SK-N-SH (cell line): ENCODE measurements at regions not wholly inside any gene's neighbourhood (a gene's known extent, or its start where the extent isn't known, plus 50 kb on each side); places are given as distances from the start of the nearest gene placed in this dataset.

Experiments
- CTCF ChIA-PET: fragments of 300-600, 350-600 bp; formaldehyde crosslinking; extraction: SDS; loops from one replicate; lab custom pipeline; 2021; lab: Yijun Ruan, JAX
- POLR2A ChIA-PET: fragments of 350-600 bp; sonication (Branson Sonifier 250); formaldehyde crosslinking; extraction: SDS; loops from one replicate; lab custom pipeline; 2020; ENCODE audit warnings: antibody characterized with exemption, inconsistent platforms; lab: Yijun Ruan, JAX
- DNase-seq: peaks from one replicate; pipeline ENCODE4 v3.0.0; 2012
- H2AFZ ChIP-seq: fragments of 200-600 bp; sonication (generic); 2 replicates; pipeline ENCODE4 v1.8.1; 2016; ENCODE audit warnings: antibody characterized with exemption, mild to moderate bottlenecking, low read depth
- H3F3A ChIP-seq: fragments of 200-600 bp; sonication (generic); replicated peaks from 2 replicates; pipeline ENCODE3; 2016; ENCODE audit warnings: antibody characterized with exemption, mild to moderate bottlenecking; ENCODE audit not compliant: insufficient read depth
- H3K27ac ChIP-seq, 2 experiments: fragments of 200-500 bp in 1 of 2; fragments of 200-600 bp in 1 of 2; sonication (Bioruptor generic) in 1 of 2; sonication (generic), shearing (Covaris generic) in 1 of 2; 2 replicates each; pipeline versions ENCODE4 v1.5.1 to v1.6.1; 2014 to 2016; ENCODE audit warnings: low read depth in 2 of 2, inconsistent platforms in 1 of 2, low read length in 1 of 2, mild to moderate bottlenecking in 1 of 2, mixed read lengths in 1 of 2
- H3K27me3 ChIP-seq: fragments of 200-600 bp; sonication (generic), shearing (Covaris generic); 2 replicates; pipeline ENCODE4 v1.6.1; 2016; ENCODE audit warnings: mixed run types; ENCODE audit not compliant: insufficient read depth
- H3K36me3 ChIP-seq, 2 experiments: fragments of 200-500 bp in 1 of 2; fragments of 200-600 bp in 1 of 2; sonication (Bioruptor generic) in 1 of 2; sonication (generic) in 1 of 2; replicated peaks in 1 of 2; 2 replicates each; pipeline versions ENCODE3 to v1.5.1; 2014 to 2016; ENCODE audit warnings: low read length in 1 of 2, mild to moderate bottlenecking in 1 of 2; ENCODE audit not compliant: insufficient read depth in 2 of 2, control insufficient read depth in 1 of 2
- H3K4me1 ChIP-seq, 2 experiments: fragments of 200-500 bp in 1 of 2; fragments of 200-600 bp in 1 of 2; sonication (Bioruptor generic) in 1 of 2; sonication (generic), shearing (Covaris generic) in 1 of 2; 2 replicates each; pipeline versions ENCODE4 v1.5.1 to v1.6.1; 2014 to 2016; ENCODE audit warnings: low read depth in 1 of 2, low read length in 1 of 2, mixed run types in 1 of 2; ENCODE audit not compliant: insufficient read depth in 2 of 2, control insufficient read depth in 1 of 2
- H3K4me2 ChIP-seq: fragments of 200-600 bp; sonication (generic), shearing (Covaris generic); 2 replicates; pipeline ENCODE4 v1.6.1; 2017; ENCODE audit warnings: mixed run types
- H3K4me3 ChIP-seq, 2 experiments: fragments of 200-500 bp in 1 of 2; fragments of 200-600 bp in 1 of 2; sonication (Bioruptor generic) in 1 of 2; sonication (generic), shearing (Covaris generic) in 1 of 2; 2 replicates each; pipeline versions ENCODE4 v1.5.1 to v1.8.1; 2014 to 2016; ENCODE audit warnings: low read depth in 2 of 2, inconsistent platforms in 1 of 2, low read length in 1 of 2, mild to moderate bottlenecking in 1 of 2, mixed read lengths in 1 of 2, moderate library complexity in 1 of 2
- H3K79me2 ChIP-seq: fragments of 200-600 bp; sonication (generic); 2 replicates; pipeline ENCODE4 v1.8.1; 2017; ENCODE audit warnings: mild to moderate bottlenecking; ENCODE audit not compliant: insufficient read depth
- H3K9ac ChIP-seq: fragments of 200-600 bp; sonication (generic); 2 replicates; pipeline ENCODE4 v1.6.1; 2017; ENCODE audit warnings: mixed run types
- H3K9me2 ChIP-seq: fragments of 200-600 bp; sonication (generic); 2 replicates; pipeline ENCODE4 v1.6.1; 2017; ENCODE audit warnings: mixed run types
- H3K9me3 ChIP-seq: fragments of 200-600 bp; sonication (generic); 2 replicates; pipeline ENCODE4 v1.6.1; 2017; ENCODE audit warnings: mixed run types, mild to moderate bottlenecking, moderate library complexity
- H4K20me1 ChIP-seq: fragments of 200-600 bp; sonication (generic); 2 replicates; pipeline ENCODE4 v1.6.1; 2017; ENCODE audit warnings: mild to moderate bottlenecking, mixed run types; ENCODE audit not compliant: insufficient read depth
- ELF1 ChIP-seq: IDR thresholded peaks from 2 replicates; pipeline ENCODE4 v1.4.0; 2012
- EP300 ChIP-seq, 2 experiments: IDR thresholded peaks; 2 replicates each; pipeline versions ENCODE4 v1.4.0 to v1.6.1; 2012; ENCODE audit warnings: borderline replicate concordance in 1 of 2, low read depth in 1 of 2, low read length in 1 of 2
- FOSL2 ChIP-seq: IDR thresholded peaks from 2 replicates; pipeline ENCODE4 v1.4.0; 2012; ENCODE audit warnings: low read depth, mild to moderate bottlenecking, moderate library complexity, borderline replicate concordance
- FOXJ3 ChIP-seq: sonication (generic); formaldehyde crosslinking; IDR thresholded peaks from 2 replicates; pipeline ENCODE4 v1.5.1; 2020; ENCODE audit warnings: mild to moderate bottlenecking, missing genetic modification reagents
- FOXM1 ChIP-seq: IDR thresholded peaks from 2 replicates; pipeline ENCODE4 v1.4.0; 2012; ENCODE audit warnings: low read depth, mild to moderate bottlenecking
- GABPA ChIP-seq: IDR thresholded peaks from 2 replicates; pipeline ENCODE4 v1.4.0; 2012; ENCODE audit warnings: low read depth, mild to moderate bottlenecking
- GATA2 ChIP-seq: sonication (generic); formaldehyde crosslinking; IDR thresholded peaks from 2 replicates; pipeline ENCODE4 v1.5.0; 2020; ENCODE audit warnings: mild to moderate bottlenecking, missing genetic modification reagents
- IRF3 ChIP-seq: fragments of 150-350 bp; IDR thresholded peaks from 2 replicates; pipeline ENCODE4 v1.6.1; 2016; ENCODE audit warnings: mild to moderate bottlenecking, low read depth, low read length
- JUND ChIP-seq: IDR thresholded peaks from 2 replicates; pipeline ENCODE4 v1.4.0; 2012
- MEF2A ChIP-seq: IDR thresholded peaks from 2 replicates; pipeline ENCODE4 v1.4.0; 2012; ENCODE audit warnings: low read depth, borderline replicate concordance
- MXI1 ChIP-seq: IDR thresholded peaks from 2 replicates; pipeline ENCODE4 v1.6.1; 2012; ENCODE audit warnings: mild to moderate bottlenecking, low read depth, low read length, improper control_type of control experiment
- NRF1 ChIP-seq: IDR thresholded peaks from 2 replicates; pipeline ENCODE4 v1.6.1; 2012; ENCODE audit warnings: low read depth, mild to moderate bottlenecking, low read length
- POLR2AphosphoS5 ChIP-seq: IDR thresholded peaks from 2 replicates; pipeline ENCODE4 v1.6.1; 2012; ENCODE audit warnings: low read depth, low read length
- RCOR1 ChIP-seq: fragments of 150-350 bp; IDR thresholded peaks from 2 replicates; pipeline ENCODE4 v1.6.1; 2017; ENCODE audit warnings: antibody characterized with exemption, low read length
- RFX5 ChIP-seq: IDR thresholded peaks from 2 replicates; pipeline ENCODE4 v1.6.1; 2012; ENCODE audit warnings: mild to moderate bottlenecking, improper control_type of control experiment, low read length
- RXRA ChIP-seq: IDR thresholded peaks from 2 replicates; pipeline ENCODE4 v1.4.0; 2012; ENCODE audit warnings: low read depth, mild to moderate bottlenecking, borderline replicate concordance
- TAF1 ChIP-seq: IDR thresholded peaks from 2 replicates; pipeline ENCODE4 v1.6.1; 2012; ENCODE audit warnings: low read depth, mild to moderate bottlenecking, low read length, moderate library complexity, borderline replicate concordance
- TCF12 ChIP-seq: IDR thresholded peaks from 2 replicates; pipeline ENCODE4 v1.4.0; 2012
- USF1 ChIP-seq: IDR thresholded peaks from 2 replicates; pipeline ENCODE4 v1.4.0; 2012; ENCODE audit warnings: low read depth, borderline replicate concordance
- YY1 ChIP-seq: IDR thresholded peaks from 2 replicates; pipeline ENCODE4 v1.4.0; 2012; ENCODE audit warnings: low read depth, mild to moderate bottlenecking
- ZBTB33 ChIP-seq: IDR thresholded peaks from 2 replicates; pipeline ENCODE4 v1.4.0; 2012; ENCODE audit warnings: low read depth, borderline replicate concordance
- WGBS: methylation state at CpG from one replicate; pipeline ENCODE4 v1.1.6; 2017; ENCODE audit warnings: low lambda C conversion rate; 5-methylcytosine and 5-hydroxymethylcytosine counted together
- TF ChIP-seq, protein P1 (sequence below): IDR thresholded peaks from 2 replicates; pipeline ENCODE4 v1.4.0; 2012; ENCODE audit warnings: low read depth
- TF ChIP-seq, protein P2 (sequence below): fragments of 150-350 bp; IDR thresholded peaks from 2 replicates; pipeline ENCODE4 v1.6.1; 2017; ENCODE audit warnings: antibody characterized with exemption, low read length, low read depth, borderline replicate concordance

DNA sequence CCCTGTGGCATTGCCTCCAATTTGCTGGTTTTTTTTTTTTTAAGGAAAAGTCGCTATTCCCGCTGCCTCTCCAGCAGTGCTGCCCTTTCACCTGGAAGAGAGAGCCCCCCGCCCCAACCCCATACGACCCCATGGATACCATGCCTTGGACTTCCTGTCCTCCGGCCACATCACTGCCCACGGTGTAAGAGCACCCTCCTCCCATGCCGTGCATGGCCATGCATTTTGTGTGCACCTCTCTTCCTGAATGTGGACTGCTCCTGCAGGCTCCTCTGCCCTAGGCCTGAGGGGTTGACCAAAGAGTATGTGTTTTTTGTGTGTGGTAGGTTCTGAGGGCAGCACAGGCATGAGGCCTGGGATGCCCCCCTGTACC, 65.6 kb upstream of the SPON1 start:
- Histone ChIP-seq H3K27me3 (no peaks in the 10 kb centered on the region), H3K4me2 (no peak overlapping the region), H3K9me3 (no peaks in the 10 kb centered on the region), H3K79me2 (no peaks in the 10 kb centered on the region), H4K20me1 (no peaks in the 10 kb centered on the region), H3K27ac (no peak overlapping the region), H3K9ac (no peak overlapping the region), H3K36me3 (no peaks in the 10 kb centered on the region), H3K4me3 (no peak overlapping the region), H3K4me1 (no peaks in the 10 kb centered on the region; a peak in 2 of 4 replicates), H2AFZ (no peak overlapping the region), H3F3A (no peaks in the 10 kb centered on the region), H3K9me2 (no peaks in the 10 kb centered on the region)
- TF ChIP-seq MXI1 (no peak), FOXJ3 (CRISPR knock-in tag) (no peak), GATA2 (CRISPR knock-in tag) (no peak), TAF1 (no peak), FOXM1 (no peak), FOSL2 (no peak)
- ChIA-PET POLR2A (no interaction called here), CTCF (no interaction called here)
- no peak for DNase-seq
- WGBS, result 46% methylated on average over 6 of the region's 7 CpGs

DNA sequence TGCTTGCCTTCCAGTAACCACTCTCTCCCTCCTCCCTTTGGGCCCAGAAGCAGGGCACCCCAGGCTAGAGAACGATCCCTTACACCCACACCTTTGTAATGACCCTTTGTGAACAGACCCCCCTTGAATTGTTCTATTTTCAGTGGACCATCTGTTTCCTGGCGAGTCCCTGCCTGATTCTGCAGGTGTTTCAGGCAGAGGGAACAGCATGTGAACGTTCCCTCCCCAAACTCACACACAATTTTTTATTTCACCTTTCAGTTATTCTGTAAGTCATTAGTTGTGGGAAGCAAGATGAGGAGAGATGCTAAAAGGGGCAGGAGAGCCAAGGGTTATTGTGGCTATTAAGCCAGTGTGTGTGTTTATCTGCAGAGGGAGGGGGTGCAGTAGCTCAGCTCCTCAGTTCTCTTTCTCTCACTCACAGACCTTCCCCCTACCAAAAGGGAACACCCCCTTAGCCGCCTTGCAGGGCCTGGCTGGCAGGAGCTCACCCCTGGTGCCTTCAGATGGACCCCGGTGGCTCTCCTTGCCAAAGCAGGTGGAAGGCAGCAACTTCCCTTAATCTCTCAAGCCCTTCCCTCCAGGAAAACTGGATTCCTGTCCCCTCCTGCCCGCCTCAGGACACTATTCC, 64.8 kb upstream of the SPON1 start:
- CTCF ChIA-PET, result no interaction called here

More for the DNA sequence above, 64.8 kb upstream of the SPON1 start:
- H3K27ac ChIP-seq, result no peak overlapping the region
- no peak overlapping the region for H3K4me2 ChIP-seq
- no peak for TF ChIP-seq ZBTB33
- TF ChIP-seq POLR2AphosphoS5, result no peak
- TF ChIP-seq IRF3, result no peak
- TF ChIP-seq RFX5, result no peak
- TF ChIP-seq USF1, result no peak
- no peak for TF ChIP-seq GABPA
- no peak for TF ChIP-seq NRF1
- no peak for TF ChIP-seq RCOR1
- TF ChIP-seq MEF2A, result no peak
- TF ChIP-seq ELF1, result no peak
- TF ChIP-seq JUND, result no peak
- TF ChIP-seq, protein P1, sequence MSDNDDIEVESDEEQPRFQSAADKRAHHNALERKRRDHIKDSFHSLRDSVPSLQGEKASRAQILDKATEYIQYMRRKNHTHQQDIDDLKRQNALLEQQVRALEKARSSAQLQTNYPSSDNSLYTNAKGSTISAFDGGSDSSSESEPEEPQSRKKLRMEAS, result no peak
- TF ChIP-seq EP300 (IDR thresholded peaks at IDR 0.05; ENCODE audit: borderline replicate concordance in 1 of 2, low read depth in 1 of 2, low read length in 1 of 2), result no peak
- no peak for TF ChIP-seq TCF12
- no peak for TF ChIP-seq YY1
- no peak for TF ChIP-seq RXRA
- TF ChIP-seq, protein P2, sequence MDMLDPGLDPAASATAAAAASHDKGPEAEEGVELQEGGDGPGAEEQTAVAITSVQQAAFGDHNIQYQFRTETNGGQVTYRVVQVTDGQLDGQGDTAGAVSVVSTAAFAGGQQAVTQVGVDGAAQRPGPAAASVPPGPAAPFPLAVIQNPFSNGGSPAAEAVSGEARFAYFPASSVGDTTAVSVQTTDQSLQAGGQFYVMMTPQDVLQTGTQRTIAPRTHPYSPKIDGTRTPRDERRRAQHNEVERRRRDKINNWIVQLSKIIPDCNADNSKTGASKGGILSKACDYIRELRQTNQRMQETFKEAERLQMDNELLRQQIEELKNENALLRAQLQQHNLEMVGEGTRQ, result no peak
- H3K4me3 ChIP-seq, result no peak overlapping the region
- H3K27me3 ChIP-seq, result no peaks in the 10 kb centered on the region
- H3F3A ChIP-seq, result no peaks in the 10 kb centered on the region
- H3K9me3 ChIP-seq, result no peaks in the 10 kb centered on the region
- no peaks in the 10 kb centered on the region for H4K20me1 ChIP-seq
- no peak overlapping the region for H2AFZ ChIP-seq
- DNase-seq, result no peak
- H3K9me2 ChIP-seq, result no peaks in the 10 kb centered on the region
- no peaks in the 10 kb centered on the region for H3K79me2 ChIP-seq
- POLR2A ChIA-PET, result no interaction called here
- H3K4me1 ChIP-seq, result no peaks in the 10 kb centered on the region; a peak in 1 of 4 replicates
- WGBS, result 19% methylated on average over 6 of the region's 6 CpGs
- H3K9ac ChIP-seq, result no peak overlapping the region
- no peaks in the 10 kb centered on the region for H3K36me3 ChIP-seq
